ENCODE measurements at regions not wholly inside any gene's neighbourhood (a gene's known extent, or its start where the extent isn't known, plus 50 kb on each side); places are given as distances from the start of the nearest gene placed in this dataset.

- DNase-seq, result no peak
- TF ChIP-seq CTCF (IDR thresholded peaks at IDR 0.05 in 8 of 11, conservative IDR thresholded peaks at IDR 0.05 in 3 of 11) (no peak), POLR2A (IDR thresholded peaks at IDR 0.05) (no peak), POLR2AphosphoS5 (IDR thresholded peaks at IDR 0.05) (no peak)
- no peak overlapping the region for H3K27ac ChIP-seq
- WGBS, 5 donors, result 81 to 90% (median 82%) methylated on average over 3 of the region's 3 CpGs
- no peak overlapping the region for H3K4me3 ChIP-seq
- no peaks in the 10 kb centered on the region for H3K36me3 ChIP-seq
- H3K9me3 ChIP-seq, result no peaks in the 10 kb centered on the region
- H3K27me3 ChIP-seq (replicated peaks in 1 of 7), result no peaks in the 10 kb centered on the region
- intact Hi-C loops (cut with DNase I; ENCODE audit: low total_unique reads), result no loop called here
- H3K4me1 ChIP-seq, result no peaks in the 10 kb centered on the region
Observed at GRCh38 chr3:116897382-116897781, 187.8 kb downstream of the TUSC7 start.

GRCh38 chr3:116899253-116899652, 189.7 kb downstream of the TUSC7 start:
- WGBS, 5 donors, result 76 to 88% (median 82%) methylated on average over 4 of the region's 4 CpGs
- no peaks in the 10 kb centered on the region for H3K9me3 ChIP-seq
- no peak for DNase-seq
- H3K27ac ChIP-seq, result no peak overlapping the region
- no peak overlapping the region for H3K4me3 ChIP-seq
- H3K27me3 ChIP-seq (replicated peaks in 1 of 7), result no peaks in the 10 kb centered on the region
- no peak for TF ChIP-seq POLR2AphosphoS5 (IDR thresholded peaks at IDR 0.05)
- no peaks in the 10 kb centered on the region for H3K4me1 ChIP-seq
- intact Hi-C loops (cut with DNase I; ENCODE audit: low total_unique reads), result no loop called here
- H3K36me3 ChIP-seq, result no peaks in the 10 kb centered on the region

- Histone ChIP-seq H3K4me3 (no peak overlapping the region), H3K27ac (no peak overlapping the region), H3K27me3 (replicated peaks in 1 of 7) (no peaks in the 10 kb centered on the region), H3K4me1 (no peaks in the 10 kb centered on the region), H3K9me3 (no peaks in the 10 kb centered on the region), H3K36me3 (no peaks in the 10 kb centered on the region)
- no peak for DNase-seq
- TF ChIP-seq POLR2A (IDR thresholded peaks at IDR 0.05), result no peak
- no peak for TF ChIP-seq POLR2AphosphoS5 (IDR thresholded peaks at IDR 0.05)
- TF ChIP-seq CTCF (IDR thresholded peaks at IDR 0.05 in 8 of 11, conservative IDR thresholded peaks at IDR 0.05 in 3 of 11), result no peak
- 85 to 93% (median 89%) methylated on average over 3 of the region's 3 CpGs for WGBS, 5 donors
- intact Hi-C loops (cut with DNase I; ENCODE audit: low total_unique reads), result no loop called here
Observed at GRCh38 chr3:116905334-116905733, 195.8 kb downstream of the TUSC7 start.

GRCh38 chr3:116905794-116906193, 196.2 kb downstream of the TUSC7 start:
- no peak overlapping the region for H3K4me3 ChIP-seq
- no peak for DNase-seq
- 78 to 88% (median 81%) methylated on average over 2 of the region's 2 CpGs for WGBS, 5 donors

More at GRCh38 chr3:116905794-116906193, 196.2 kb downstream of the TUSC7 start:
- Histone ChIP-seq H3K36me3 (no peaks in the 10 kb centered on the region), H3K27ac (no peak overlapping the region), H3K27me3 (replicated peaks in 1 of 7) (no peaks in the 10 kb centered on the region), H3K9me3 (no peaks in the 10 kb centered on the region), H3K4me1 (no peaks in the 10 kb centered on the region)
- TF ChIP-seq POLR2A (IDR thresholded peaks at IDR 0.05) (no peak), CTCF (IDR thresholded peaks at IDR 0.05 in 8 of 11, conservative IDR thresholded peaks at IDR 0.05 in 3 of 11) (no peak), POLR2AphosphoS5 (IDR thresholded peaks at IDR 0.05) (no peak)
- intact Hi-C loops (cut with DNase I; ENCODE audit: low total_unique reads), result no loop called here

Measured in spleen (tissue), 11 donors.